ENCODE measurements at regions not wholly inside any gene's neighbourhood (a gene's known extent, or its start where the extent isn't known, plus 50 kb on each side); places are given as distances from the start of the nearest gene placed in this dataset.

GRCh38 chr6:150775415-150776203 lies 89.9 kb upstream of the MTHFD1L start:
- Histone ChIP-seq H3K36me3 (ENCODE audit: low read depth, low read length) (no peaks in the 10 kb centered on the region), H3K4me3 (ENCODE audit: low read length) (no peak overlapping the region), H2AFZ (ENCODE audit: low read length) (no peak overlapping the region), H3K27ac (ENCODE audit: low read length) (no peak overlapping the region), H4K20me1 (ENCODE audit: low read length) (no peaks in the 10 kb centered on the region), H3F3A (ENCODE audit: low read length, unreplicated experiment) (no peaks in the 10 kb centered on the region), H3K9me2 (replicated peaks; ENCODE audit: low read length) (no peaks in the 10 kb centered on the region), H3K9ac (ENCODE audit: low read length) (no peak overlapping the region), H3K9me3 (ENCODE audit: low read length) (no peaks in the 10 kb centered on the region), H3K4me2 (ENCODE audit: low read length) (no peak overlapping the region), H3K27me3 (ENCODE audit: low read length) (no peaks in the 10 kb centered on the region), H3K4me1 (ENCODE audit: insufficient read depth, low read length) (no peaks in the 10 kb centered on the region), H3K79me2 (ENCODE audit: low read length) (no peaks in the 10 kb centered on the region)
- POLR2A ChIA-PET (ENCODE audit: unreplicated experiment) = no interaction called here
- intact Hi-C loops (cut with micrococcal nuclease) = no loop called here
- DNase-seq = no peak
- BruUV-seq (replicated peaks) = no TSS peak
- TF ChIP-seq CTCF (conservative IDR thresholded peaks at IDR 0.05; ENCODE audit: low read depth, low read length) (no peak), EZH2 (IDR thresholded peaks at IDR 0.05; ENCODE audit: low read length, unreplicated experiment) (no peak), EZH2phosphoT487 (IDR thresholded peaks at IDR 0.05; ENCODE audit: borderline replicate concordance, low read length) (no peak)
- CTCF ChIA-PET = no interaction called here
- ATAC-seq = no peak

GRCh38 chr6:150777736-150778135 lies 87.8 kb upstream of the MTHFD1L start:
- POLR2A ChIA-PET (ENCODE audit: unreplicated experiment) = no interaction called here
- ATAC-seq = no peak
- no peaks in the 10 kb centered on the region for H3K4me1 ChIP-seq (ENCODE audit: insufficient read depth, low read length)
- no peaks in the 10 kb centered on the region for H3K79me2 ChIP-seq (ENCODE audit: low read length)
- no peak overlapping the region for H3K4me3 ChIP-seq (ENCODE audit: low read length)
- TF ChIP-seq CTCF (conservative IDR thresholded peaks at IDR 0.05; ENCODE audit: low read depth, low read length) = no peak
- no peak for TF ChIP-seq EZH2phosphoT487 (IDR thresholded peaks at IDR 0.05; ENCODE audit: borderline replicate concordance, low read length)
- TF ChIP-seq EZH2 (IDR thresholded peaks at IDR 0.05; ENCODE audit: low read length, unreplicated experiment) = no peak
- H2AFZ ChIP-seq (ENCODE audit: low read length) = no peak overlapping the region
- intact Hi-C loops (cut with micrococcal nuclease) = no loop called here
- no peaks in the 10 kb centered on the region for H3K9me2 ChIP-seq (replicated peaks; ENCODE audit: low read length)
- no peaks in the 10 kb centered on the region for H3F3A ChIP-seq (ENCODE audit: low read length, unreplicated experiment)
- DNase-seq = no peak
- H3K9me3 ChIP-seq (ENCODE audit: low read length) = no peaks in the 10 kb centered on the region
- no peak overlapping the region for H3K4me2 ChIP-seq (ENCODE audit: low read length)
- no peak overlapping the region for H3K9ac ChIP-seq (ENCODE audit: low read length)
- CTCF ChIA-PET = no interaction called here
- no peaks in the 10 kb centered on the region for H3K36me3 ChIP-seq (ENCODE audit: low read depth, low read length)
- no peaks in the 10 kb centered on the region for H4K20me1 ChIP-seq (ENCODE audit: low read length)
- H3K27me3 ChIP-seq (ENCODE audit: low read length) = no peaks in the 10 kb centered on the region
- BruUV-seq (replicated peaks) = no TSS peak
- no peak overlapping the region for H3K27ac ChIP-seq (ENCODE audit: low read length)

GRCh38 chr6:150783813-150784212 lies 81.7 kb upstream of the MTHFD1L start:
- TF ChIP-seq EZH2phosphoT487 (IDR thresholded peaks at IDR 0.05; ENCODE audit: borderline replicate concordance, low read length) (no peak), EZH2 (IDR thresholded peaks at IDR 0.05; ENCODE audit: low read length, unreplicated experiment) (no peak), CTCF (conservative IDR thresholded peaks at IDR 0.05; ENCODE audit: low read depth, low read length) (no peak)
- Histone ChIP-seq H3K4me3 (ENCODE audit: low read length) (no peak overlapping the region), H3K9ac (ENCODE audit: low read length) (no peak overlapping the region), H3K27me3 (ENCODE audit: low read length) (no peaks in the 10 kb centered on the region), H3K27ac (ENCODE audit: low read length) (no peak overlapping the region), H3K79me2 (ENCODE audit: low read length) (no peaks in the 10 kb centered on the region), H3K9me2 (replicated peaks; ENCODE audit: low read length) (no peaks in the 10 kb centered on the region), H3K36me3 (ENCODE audit: low read depth, low read length) (no peaks in the 10 kb centered on the region), H2AFZ (ENCODE audit: low read length) (no peak overlapping the region), H3K4me2 (ENCODE audit: low read length) (no peak overlapping the region), H3F3A (ENCODE audit: low read length, unreplicated experiment) (no peaks in the 10 kb centered on the region), H4K20me1 (ENCODE audit: low read length) (no peaks in the 10 kb centered on the region), H3K4me1 (ENCODE audit: insufficient read depth, low read length) (no peaks in the 10 kb centered on the region), H3K9me3 (ENCODE audit: low read length) (no peaks in the 10 kb centered on the region)
- DNase-seq (no peak), ATAC-seq (no peak)
- CTCF ChIA-PET = no interaction called here
- POLR2A ChIA-PET (ENCODE audit: unreplicated experiment) = no interaction called here
- no TSS peak for BruUV-seq (replicated peaks)
- intact Hi-C loops (cut with micrococcal nuclease) = no loop called here

All from PC-3 (cell line).